ENCODE measurements at regions not wholly inside any gene's neighbourhood (a gene's known extent, or its start where the extent isn't known, plus 50 kb on each side); places are given as distances from the start of the nearest gene placed in this dataset.

DNA sequence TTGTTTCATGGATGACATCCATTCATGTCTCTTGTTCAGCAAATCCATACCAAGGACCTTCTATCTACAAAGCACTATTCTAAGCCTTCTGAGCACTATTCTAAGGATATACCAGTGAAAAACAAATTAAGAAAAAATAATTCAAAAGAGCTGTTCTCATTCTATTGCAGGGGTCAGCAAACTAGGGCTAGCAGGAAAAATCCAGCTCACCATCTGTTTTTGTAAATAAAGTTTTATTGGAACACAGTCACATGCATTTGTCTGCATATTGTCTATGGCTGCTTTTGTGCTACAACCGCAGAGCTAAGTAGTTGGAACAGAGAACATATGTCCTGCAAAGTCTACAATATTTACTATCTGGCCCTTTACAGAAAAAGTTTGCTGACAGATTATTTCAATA, 222.7 kb upstream of the DYNLRB2 start:
- ChIA-PET POLR2A (no interaction called here), CTCF (no interaction called here)
- no peak overlapping the region for H3K4me3 ChIP-seq (ENCODE audit: control extremely low read depth in 1 of 5, extremely low read depth in 1 of 5, insufficient read depth in 1 of 5, low read depth in 2 of 5, low read length in 4 of 5)
- H3K9me3 ChIP-seq (ENCODE audit: control extremely low read depth in 1 of 3, control insufficient read depth in 2 of 3, insufficient read depth in 1 of 3, low read length in 2 of 3): peaks cover 0 to 4% (median 0%) of the 10 kb centered on the region in 3 donors
- no peaks in the 10 kb centered on the region for H3K36me3 ChIP-seq (replicated peaks in 1 of 2; ENCODE audit: control extremely low read depth in 1 of 2, control insufficient read depth in 1 of 2, extremely low read depth in 1 of 2, insufficient read depth in 2 of 2, low read length in 1 of 2)
- no peak for DNase-seq
- no peak for ATAC-seq (ENCODE audit: low read depth)
- H3K79me2 ChIP-seq (ENCODE audit: control insufficient read depth, insufficient read depth, low read length): no peaks in the 10 kb centered on the region
- no CpG with 5 or more reads among the region's 1 CpG for WGBS (ENCODE audit: insufficient coverage)
- H3K27ac ChIP-seq (ENCODE audit: low read length in 2 of 2): no peak overlapping the region
- no peak overlapping the region for H3K4me2 ChIP-seq (replicated peaks; ENCODE audit: low read depth, low read length, poor library complexity, severe bottlenecking)
- intact Hi-C loops (cut with micrococcal nuclease): no loop called here
- no peak overlapping the region for H3K4me3 Mint-ChIP-seq
- H3K9me3 Mint-ChIP-seq (ENCODE audit: insufficient read depth): no peaks in the 10 kb centered on the region
- no peak overlapping the region for H2AFZ ChIP-seq (ENCODE audit: insufficient read depth, low read depth, low read length, poor library complexity, severe bottlenecking)
- H3K27ac Mint-ChIP-seq: no peak overlapping the region
- H3K27me3 ChIP-seq (replicated peaks in 1 of 4; ENCODE audit: control extremely low read depth in 1 of 4, control insufficient read depth in 3 of 4, insufficient read depth in 4 of 4, low read length in 3 of 4): peaks cover 0 to 4% (median 3%) of the 10 kb centered on the region in 4 experiments
- no peak for TF ChIP-seq EZH2 (IDR thresholded peaks at IDR 0.05; ENCODE audit: borderline replicate concordance, insufficient read depth, low read depth, low read length, poor library complexity, severe bottlenecking)
- TF ChIP-seq, protein P1, sequence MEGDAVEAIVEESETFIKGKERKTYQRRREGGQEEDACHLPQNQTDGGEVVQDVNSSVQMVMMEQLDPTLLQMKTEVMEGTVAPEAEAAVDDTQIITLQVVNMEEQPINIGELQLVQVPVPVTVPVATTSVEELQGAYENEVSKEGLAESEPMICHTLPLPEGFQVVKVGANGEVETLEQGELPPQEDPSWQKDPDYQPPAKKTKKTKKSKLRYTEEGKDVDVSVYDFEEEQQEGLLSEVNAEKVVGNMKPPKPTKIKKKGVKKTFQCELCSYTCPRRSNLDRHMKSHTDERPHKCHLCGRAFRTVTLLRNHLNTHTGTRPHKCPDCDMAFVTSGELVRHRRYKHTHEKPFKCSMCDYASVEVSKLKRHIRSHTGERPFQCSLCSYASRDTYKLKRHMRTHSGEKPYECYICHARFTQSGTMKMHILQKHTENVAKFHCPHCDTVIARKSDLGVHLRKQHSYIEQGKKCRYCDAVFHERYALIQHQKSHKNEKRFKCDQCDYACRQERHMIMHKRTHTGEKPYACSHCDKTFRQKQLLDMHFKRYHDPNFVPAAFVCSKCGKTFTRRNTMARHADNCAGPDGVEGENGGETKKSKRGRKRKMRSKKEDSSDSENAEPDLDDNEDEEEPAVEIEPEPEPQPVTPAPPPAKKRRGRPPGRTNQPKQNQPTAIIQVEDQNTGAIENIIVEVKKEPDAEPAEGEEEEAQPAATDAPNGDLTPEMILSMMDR (IDR thresholded peaks at IDR 0.05): no peak
- H3K4me1 Mint-ChIP-seq: no peaks in the 10 kb centered on the region
- no peaks in the 10 kb centered on the region for H4K20me1 ChIP-seq (ENCODE audit: control insufficient read depth, insufficient read depth, low read length, poor library complexity, severe bottlenecking)
- no peak overlapping the region for H3K9ac ChIP-seq (ENCODE audit: low read length)
- H3K4me1 ChIP-seq (ENCODE audit: control insufficient read depth in 2 of 2, insufficient read depth in 2 of 2, low read length in 2 of 2): no peaks in the 10 kb centered on the region
- H3K27me3 Mint-ChIP-seq: peaks cover 28% of the 10 kb centered on the region

DNA sequence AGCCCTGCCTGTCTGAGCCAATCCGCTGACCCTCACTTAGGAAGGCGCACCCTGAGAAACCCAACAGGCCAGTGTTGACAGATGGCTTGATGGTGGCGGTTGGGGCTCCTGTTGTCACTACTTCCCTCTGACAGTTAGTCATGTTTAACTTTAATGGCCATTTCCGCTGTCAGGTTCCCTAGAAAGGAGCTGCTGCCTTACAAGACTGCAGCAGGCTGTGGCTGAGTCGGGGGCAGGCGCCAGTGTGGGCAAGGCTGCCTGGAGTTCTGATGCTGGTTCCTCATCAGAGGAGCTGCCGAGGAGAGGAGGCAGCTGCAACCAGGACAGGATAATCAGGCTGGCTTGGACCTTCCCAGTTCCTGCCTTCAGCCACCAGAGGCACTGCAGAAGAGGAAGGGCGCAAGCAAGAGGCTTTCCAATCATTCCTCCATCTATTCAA, 223.2 kb upstream of the DYNLRB2 start:
- H3K9me3 ChIP-seq (ENCODE audit: control extremely low read depth in 1 of 3, control insufficient read depth in 2 of 3, insufficient read depth in 1 of 3, low read length in 2 of 3): peaks cover 0 to 4% (median 0%) of the 10 kb centered on the region in 3 donors
- H3K79me2 ChIP-seq (ENCODE audit: control insufficient read depth, insufficient read depth, low read length): no peaks in the 10 kb centered on the region
- no peaks in the 10 kb centered on the region for H3K4me1 Mint-ChIP-seq
- no peaks in the 10 kb centered on the region for H3K9me3 Mint-ChIP-seq (ENCODE audit: insufficient read depth)
- WGBS (ENCODE audit: insufficient coverage): 61% methylated on average over 8 of the region's 8 CpGs
- no peak overlapping the region for H3K4me2 ChIP-seq (replicated peaks; ENCODE audit: low read depth, low read length, poor library complexity, severe bottlenecking)
- H3K36me3 ChIP-seq (replicated peaks in 1 of 2; ENCODE audit: control extremely low read depth in 1 of 2, control insufficient read depth in 1 of 2, extremely low read depth in 1 of 2, insufficient read depth in 2 of 2, low read length in 1 of 2): no peaks in the 10 kb centered on the region
- DNase-seq: no peak
- TF ChIP-seq EZH2 (IDR thresholded peaks at IDR 0.05; ENCODE audit: borderline replicate concordance, insufficient read depth, low read depth, low read length, poor library complexity, severe bottlenecking): no peak
- TF ChIP-seq, protein P1 (IDR thresholded peaks at IDR 0.05): no peak
- H3K27ac Mint-ChIP-seq: no peak overlapping the region
- no peak overlapping the region for H2AFZ ChIP-seq (ENCODE audit: insufficient read depth, low read depth, low read length, poor library complexity, severe bottlenecking)
- H3K4me1 ChIP-seq (ENCODE audit: control insufficient read depth in 2 of 2, insufficient read depth in 2 of 2, low read length in 2 of 2): no peaks in the 10 kb centered on the region
- no peak for ATAC-seq (ENCODE audit: low read depth)
- H3K27me3 ChIP-seq (replicated peaks in 1 of 4; ENCODE audit: control extremely low read depth in 1 of 4, control insufficient read depth in 3 of 4, insufficient read depth in 4 of 4, low read length in 3 of 4): peaks cover 0 to 4% (median 3%) of the 10 kb centered on the region in 4 experiments
- ChIA-PET POLR2A (no interaction called here), CTCF (no interaction called here)
- H3K9ac ChIP-seq (ENCODE audit: low read length): no peak overlapping the region
- intact Hi-C loops (cut with micrococcal nuclease): no loop called here
- no peaks in the 10 kb centered on the region for H4K20me1 ChIP-seq (ENCODE audit: control insufficient read depth, insufficient read depth, low read length, poor library complexity, severe bottlenecking)
- H3K4me3 Mint-ChIP-seq: no peak overlapping the region
- H3K27ac ChIP-seq (ENCODE audit: low read length in 2 of 2): no peak overlapping the region
- peaks cover 31% of the 10 kb centered on the region for H3K27me3 Mint-ChIP-seq
- H3K4me3 ChIP-seq (ENCODE audit: control extremely low read depth in 1 of 5, extremely low read depth in 1 of 5, insufficient read depth in 1 of 5, low read depth in 2 of 5, low read length in 4 of 5): no peak overlapping the region
